ENCODE measurements at regions not wholly inside any gene's neighbourhood (a gene's known extent, or its start where the extent isn't known, plus 50 kb on each side); places are given as distances from the start of the nearest gene placed in this dataset.

DNA sequence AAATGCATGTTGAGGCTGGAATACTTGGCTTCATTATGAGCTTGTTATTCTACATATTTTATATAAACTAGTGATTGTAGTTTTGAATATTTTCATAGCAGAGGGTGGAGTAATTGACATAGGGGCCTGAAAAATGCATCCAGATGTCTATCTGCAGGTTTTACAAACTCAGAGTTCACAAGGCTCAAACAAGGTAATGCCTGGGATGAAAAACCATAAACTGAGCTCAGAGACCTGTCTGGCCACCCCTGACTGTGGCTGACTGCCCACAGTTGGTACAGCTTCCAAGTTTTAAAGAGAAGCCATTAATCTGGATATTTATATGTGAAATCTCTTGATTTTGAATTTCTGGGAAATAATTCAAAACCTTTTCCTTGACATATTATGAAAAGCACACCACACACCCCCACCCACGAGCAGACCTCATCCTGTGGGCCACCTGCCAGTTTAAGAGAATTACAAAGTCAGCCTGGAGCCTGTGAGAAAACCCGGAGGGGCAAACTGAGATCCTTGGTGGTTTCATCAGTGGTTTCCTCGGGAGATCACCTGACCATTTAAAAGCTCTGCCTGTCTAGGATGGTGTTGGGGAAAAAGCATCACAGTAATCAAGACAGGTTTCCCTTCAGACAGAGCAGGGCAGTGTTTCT lies 230.1 kb downstream of the SAMD5 start:
- TF ChIP-seq TAF1 (IDR thresholded peaks at IDR 0.05; ENCODE audit: low read depth) (no peak), RAD21 (IDR thresholded peaks at IDR 0.05; ENCODE audit: low read depth) (no peak)
- TF ChIP-seq, protein P1, sequence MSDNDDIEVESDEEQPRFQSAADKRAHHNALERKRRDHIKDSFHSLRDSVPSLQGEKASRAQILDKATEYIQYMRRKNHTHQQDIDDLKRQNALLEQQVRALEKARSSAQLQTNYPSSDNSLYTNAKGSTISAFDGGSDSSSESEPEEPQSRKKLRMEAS (IDR thresholded peaks at IDR 0.05): no peak

Data from Ishikawa (cell line).